ENCODE measurements at regions not wholly inside any gene's neighbourhood (a gene's known extent, or its start where the extent isn't known, plus 50 kb on each side); places are given as distances from the start of the nearest gene placed in this dataset.

DNA sequence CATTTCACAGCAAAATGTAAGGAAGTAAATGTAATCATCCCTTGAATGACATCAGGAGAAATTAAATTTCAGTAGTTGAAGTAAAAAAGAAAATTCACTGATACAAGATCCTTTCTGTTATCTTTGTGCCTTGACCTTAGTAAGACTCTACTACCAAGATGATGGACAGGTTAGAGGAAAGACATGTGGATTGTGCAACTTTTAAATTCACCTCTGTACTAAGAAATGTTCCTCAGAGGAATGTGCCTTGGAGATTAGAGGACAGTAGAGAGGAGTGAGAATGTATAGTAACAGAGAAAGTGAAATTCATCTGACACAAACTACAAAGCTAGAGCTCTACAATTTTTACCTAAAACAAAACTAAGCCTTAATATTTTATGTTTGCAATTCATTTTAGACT lies 375.3 kb downstream of the PLOD2 start:
- DNase-seq, result no peak

DNA sequence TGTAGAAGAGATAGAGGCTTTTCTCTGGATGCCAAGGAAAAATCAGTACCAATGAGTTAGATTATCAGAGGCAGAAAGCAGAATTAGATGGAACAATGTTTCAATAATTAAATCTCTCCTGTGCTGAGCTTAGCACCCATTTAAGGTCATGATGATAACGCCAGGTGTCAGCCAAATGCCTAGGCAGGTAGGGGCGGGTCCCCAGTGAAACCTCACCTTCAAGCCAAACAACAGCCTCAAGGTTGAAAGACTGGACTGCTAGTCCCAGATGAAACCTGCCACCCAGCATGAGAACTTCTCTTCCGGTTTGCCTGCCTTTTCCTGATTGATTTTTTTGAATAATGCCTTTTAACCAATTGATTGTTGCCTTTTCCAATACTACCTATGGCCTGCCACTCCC lies 363.0 kb downstream of the PLOD2 start:
- DNase-seq, result no peak

DNA sequence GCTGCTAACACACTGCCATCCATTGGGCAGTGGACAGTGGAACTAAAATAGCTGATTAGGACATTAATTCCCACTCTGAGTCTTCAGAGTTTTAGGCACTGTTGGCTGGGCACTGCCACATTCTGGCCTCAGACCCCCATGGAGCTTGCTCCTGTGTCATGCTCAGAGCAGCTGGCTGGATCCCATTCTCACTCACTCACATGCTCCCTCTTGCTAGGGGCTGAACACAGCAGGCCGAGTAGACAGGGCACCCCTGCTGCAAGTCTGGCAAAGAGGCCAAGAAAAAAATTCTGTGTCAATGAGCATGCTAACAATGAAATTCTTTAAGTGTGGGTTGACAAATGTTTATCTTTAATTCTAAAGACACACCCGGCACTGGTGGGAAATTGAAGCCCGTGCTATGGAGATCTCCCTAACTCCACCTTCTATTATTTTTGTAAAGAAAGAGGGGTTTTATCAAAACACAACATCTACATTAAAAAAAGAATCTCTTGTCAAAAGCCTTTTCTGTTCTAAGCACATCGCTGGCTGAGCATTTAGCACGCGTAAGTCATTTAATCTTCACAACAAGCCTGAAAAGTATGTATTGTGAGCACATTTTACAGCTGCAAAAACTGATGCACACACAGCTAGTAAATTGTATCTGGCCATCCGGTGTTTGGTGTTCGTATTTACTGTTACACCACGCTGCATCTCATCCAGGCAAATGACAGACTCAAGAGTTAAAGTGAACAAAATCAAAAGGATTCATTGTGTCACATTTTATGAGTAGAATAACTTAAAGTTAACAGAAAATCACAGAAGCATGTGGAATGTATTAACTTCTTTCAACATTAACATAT lies 362.1 kb downstream of the PLOD2 start:
- no peak for DNase-seq

DNA sequence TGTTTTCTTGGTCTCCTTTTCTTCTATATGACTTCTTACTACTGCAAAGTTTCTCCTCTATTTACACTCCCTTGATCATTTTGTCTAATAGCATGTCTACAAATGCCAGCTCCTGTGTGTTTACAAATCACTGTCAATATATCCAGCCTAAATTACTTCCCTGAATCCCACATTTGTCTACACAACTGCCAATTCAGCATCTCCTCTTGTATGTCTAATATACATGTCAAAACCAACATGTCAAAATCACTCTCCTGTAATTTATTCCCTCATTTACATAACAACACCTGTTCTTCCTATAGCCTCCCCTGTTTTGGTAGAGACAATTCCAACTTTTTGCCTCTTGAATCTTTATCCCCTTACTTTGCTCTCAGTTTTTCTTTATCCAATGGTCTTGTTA lies 359.3 kb downstream of the PLOD2 start:
- DNase-seq, result no peak

DNA sequence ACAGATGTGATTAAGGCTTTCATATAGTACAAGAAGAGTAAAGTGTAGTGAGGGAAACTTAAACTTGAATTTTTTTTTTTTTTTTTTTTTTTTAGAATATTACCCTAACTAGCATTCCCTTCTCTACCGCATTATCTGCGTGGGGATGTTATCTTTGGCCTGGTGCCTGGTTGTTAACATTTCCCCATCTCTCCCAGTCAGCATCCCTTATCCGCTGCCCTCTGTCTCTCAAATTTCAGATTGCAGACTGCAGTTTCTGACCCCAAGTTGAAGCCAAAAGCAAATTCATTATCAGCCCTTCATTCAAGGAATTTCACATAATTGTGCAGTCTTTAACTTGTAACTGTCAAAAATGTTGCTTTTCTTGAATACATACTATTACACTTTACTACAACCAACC lies 353.0 kb downstream of the PLOD2 start:
- DNase-seq, result no peak

DNA sequence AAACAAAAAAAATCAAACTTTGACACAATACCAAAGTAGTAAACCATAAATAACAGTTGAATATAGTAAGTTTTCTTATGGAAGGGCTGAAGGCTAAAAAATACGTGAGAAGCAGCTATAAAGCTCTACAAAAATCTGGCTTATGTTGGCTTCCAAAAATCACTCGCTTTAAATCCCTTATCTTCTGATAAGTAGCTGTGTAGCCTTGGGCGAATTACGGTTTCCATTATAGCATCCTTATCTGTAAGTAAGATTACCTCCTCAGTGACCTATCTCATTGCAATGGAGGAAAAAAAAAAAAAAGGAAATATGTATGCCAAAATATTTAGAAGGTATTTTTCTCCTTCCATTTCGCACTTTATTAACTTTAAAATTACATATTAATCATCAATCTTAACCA lies 348.6 kb downstream of the PLOD2 start:
- DNase-seq, result no peak

DNA sequence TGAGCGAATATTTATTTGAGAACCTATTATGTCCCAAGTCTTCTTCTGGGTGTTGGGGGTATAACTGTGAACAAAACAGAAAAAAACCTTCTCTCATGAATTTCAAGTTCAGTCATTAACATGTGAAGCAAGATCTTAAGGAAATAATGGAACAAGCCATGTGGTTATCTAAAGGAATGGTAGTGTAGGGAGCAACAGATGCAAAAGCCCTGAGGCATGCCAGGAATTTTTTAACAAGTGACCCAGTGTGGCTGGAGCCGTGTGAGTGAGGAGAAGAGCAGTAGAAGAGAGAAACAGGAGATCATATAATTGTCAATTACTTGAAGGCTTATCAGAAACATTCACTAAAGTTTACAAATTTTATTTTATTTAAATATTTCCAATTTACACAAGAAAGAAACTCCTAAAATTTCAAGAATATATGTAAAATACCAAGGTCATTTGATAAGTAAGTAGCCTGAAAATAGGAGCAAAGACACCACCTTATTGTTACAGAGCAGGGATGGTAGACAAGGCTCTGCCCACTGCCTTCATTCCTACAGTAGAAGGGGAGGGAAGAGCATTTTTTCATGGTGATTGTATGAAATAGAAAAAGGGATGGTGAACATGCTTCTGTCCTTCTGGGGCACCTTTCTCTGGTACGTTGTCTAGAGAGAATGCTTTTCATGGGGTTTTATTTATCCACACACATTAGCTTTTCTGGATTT lies 345.1 kb downstream of the PLOD2 start:
- no peak for DNase-seq

DNA sequence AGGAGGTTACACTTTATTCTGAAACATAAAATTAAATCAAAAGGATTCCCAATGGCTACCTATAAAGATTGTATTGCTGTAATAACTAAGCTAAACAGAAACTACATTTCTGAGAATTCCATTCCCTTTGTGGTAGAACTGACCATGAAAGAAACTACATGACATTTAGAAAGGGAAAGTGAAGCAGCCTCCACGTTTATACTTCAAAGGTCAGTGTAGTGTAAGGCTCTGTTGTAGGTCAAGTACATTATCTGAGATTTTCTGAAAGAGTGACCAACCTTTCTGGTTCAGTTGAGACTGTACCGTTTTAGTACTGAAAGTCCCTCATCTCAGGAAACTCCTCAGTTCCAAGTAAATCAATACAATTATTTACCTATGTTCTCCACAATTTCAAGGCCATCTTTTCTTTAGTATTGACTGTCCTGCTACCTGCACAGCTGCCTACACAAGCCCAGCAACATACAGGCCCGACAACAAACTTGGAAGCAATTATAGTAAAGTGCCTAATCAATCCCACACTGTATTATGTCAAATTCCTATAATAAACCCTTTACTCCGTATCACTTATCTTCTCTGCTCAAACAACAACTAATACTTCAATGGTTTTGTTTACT lies 343.0 kb downstream of the PLOD2 start:
- DNase-seq, result no peak

DNA sequence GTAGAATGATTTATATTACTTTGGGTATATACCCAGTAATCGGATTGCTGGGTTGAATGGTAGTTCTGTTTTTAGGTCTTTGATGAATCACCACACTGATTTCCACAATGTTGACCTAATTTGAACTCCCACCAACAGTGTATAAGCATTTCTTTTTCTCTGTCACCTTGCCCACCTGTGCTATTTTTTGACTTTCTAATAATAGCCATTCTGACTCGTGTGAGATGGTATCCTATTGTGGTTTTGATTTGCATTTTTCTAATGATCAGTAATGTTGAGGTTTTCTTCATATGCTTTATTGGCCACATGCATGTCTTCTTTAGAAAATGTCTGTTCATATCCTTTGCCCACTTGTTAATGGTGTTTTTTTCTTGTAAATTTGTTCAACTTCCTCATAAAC lies 340.8 kb downstream of the PLOD2 start:
- no peak for DNase-seq

DNA sequence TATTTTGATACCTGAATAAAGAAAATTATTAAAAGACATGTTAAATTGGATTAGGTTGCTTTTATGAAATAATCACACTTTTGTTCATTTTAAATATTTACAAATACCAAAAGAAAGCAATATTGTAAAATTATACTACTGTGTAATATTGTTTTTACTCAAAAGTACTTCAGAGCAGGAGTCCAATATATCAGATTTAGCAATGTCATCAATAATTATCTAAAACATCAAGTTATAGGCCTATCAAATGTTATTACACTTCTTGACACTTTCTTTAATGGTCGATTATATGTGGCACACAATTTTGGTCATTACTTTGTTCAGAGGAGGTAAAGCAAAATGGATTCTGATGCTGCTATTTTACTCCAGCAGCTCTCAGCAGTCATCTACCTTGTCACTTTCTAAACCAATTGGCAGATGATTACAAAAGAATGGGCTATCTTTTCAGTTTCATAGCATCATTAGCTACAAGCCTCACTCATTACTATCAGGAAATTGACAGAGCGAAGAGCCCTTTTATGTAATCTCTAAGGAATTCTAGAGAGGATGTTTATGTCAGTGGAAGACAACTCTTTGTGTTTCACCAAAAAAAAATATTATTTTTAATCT lies 318.6 kb downstream of the PLOD2 start:
- DNase-seq, result no peak

DNA sequence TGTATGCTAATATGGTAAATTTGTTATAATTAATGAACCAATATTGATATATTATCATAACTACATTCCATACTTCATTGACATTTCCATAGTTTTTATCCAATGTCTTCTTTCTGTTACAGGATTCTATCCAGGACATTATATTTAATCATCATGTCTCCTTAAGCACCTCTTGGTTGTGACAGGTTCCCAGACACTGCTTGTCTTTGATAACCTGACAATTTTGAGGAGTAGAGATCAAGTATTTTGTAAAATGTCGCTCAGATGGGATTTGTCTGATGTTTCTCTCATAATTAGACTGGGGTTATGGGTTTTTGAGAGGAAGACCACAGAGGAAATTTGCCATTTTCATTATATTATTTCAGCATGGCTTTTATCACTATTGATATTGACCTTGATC lies 317.4 kb downstream of the PLOD2 start:
- DNase-seq, result no peak

DNA sequence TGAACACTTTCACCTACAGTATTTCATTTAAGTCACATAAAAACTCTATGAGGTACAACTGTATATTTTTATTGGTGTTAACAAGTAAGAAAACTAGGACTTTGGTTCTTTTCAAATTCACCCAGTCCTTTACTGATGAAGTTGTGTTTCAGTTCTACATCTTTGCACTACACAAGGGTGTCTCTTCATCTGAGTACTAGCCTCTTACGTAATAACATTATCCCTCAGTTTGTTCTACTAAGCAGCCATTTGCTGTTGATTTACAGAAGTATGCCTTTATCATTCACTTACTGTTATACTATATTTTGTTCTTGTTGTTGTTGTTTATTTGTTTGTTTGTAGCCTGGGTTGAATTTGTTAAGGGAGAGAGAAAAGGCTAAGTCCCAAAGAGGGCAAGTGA lies 311.9 kb downstream of the PLOD2 start:
- DNase-seq, result no peak

DNA sequence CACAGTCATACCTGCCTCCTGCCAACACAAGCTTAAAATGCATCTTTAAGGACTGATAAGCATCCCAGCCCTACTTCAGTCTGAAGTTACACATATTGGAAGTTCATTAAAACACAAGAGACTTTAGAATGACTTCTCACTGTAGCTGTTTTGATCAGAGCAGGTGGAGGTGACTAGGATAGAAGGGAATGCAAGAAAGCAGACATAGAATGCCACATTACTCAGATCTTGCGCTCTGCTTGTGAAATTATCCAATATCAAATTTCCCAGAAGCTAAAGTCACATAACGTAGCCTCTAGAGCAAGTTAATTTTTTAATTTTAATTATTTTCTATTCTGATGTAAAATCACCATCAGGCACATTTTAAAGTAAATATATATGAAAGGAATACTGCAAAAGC lies 306.5 kb downstream of the PLOD2 start:
- DNase-seq, result no peak

DNA sequence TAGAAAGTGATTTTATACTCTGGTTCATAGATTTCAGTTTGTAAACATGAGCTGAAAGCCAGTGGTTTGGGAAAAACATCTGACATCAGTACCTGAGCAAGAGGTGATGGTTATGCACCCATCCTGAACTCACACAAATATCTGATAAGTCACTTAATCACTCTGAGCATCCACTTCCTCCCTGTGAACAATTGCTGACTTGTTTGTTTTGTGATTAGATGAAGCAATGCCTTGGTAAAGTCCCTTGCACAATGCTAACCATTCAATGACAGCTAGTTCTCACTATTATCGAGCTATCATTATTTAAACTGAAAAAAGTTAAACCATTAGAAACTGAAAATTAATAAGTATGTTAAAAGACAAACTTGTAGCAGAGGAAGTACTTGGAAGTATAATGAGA lies 303.0 kb downstream of the PLOD2 start:
- DNase-seq, result no peak

DNA sequence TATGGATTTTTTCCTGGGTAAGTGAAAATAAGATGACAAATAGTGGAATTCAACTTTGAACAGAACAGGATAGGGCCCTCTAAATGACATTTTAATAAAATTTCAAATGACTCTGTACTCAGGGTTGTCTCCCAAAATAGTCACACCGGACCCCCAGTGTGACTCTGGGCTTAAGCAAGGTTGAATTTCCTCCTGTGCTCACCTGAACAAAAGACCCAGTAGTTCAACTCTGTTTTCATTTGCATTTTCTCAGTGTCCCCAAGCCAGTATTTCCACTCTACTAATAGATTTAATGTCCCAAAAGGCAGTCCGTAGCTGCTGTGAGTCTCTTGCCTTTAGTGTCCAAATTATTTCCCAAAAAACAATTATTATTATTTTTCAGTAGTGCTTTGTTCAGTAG lies 296.6 kb downstream of the PLOD2 start:
- DNase-seq, result no peak

DNA sequence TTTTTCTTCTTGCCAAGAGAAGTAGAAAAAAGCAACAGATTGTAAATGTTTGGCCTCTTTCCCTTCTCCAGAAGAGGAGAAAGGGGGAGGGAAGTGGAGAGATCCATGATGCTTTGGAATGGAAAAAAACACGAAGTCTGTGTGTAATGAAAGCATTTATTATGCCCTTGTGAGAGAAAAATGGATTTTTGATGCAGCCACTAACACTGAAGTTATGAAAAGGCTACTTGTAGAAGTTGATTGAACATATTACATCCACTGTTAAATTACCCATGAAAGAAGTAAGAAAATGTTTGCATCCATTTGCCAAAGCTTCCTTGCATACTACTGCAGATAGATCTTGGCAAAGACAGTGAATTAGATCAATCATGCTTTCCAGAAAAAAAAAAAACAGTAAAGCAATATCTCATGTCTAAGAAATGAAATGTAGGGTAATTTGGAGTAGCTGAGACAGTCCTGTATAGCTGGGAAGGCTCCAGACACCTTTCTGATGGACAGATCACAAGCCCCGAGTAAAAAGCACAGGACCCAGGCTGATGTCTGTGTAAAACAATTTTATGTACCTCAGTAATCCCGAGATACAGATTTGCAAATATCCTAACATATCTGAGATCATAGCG lies 295.5 kb downstream of the PLOD2 start:
- no peak for DNase-seq

DNA sequence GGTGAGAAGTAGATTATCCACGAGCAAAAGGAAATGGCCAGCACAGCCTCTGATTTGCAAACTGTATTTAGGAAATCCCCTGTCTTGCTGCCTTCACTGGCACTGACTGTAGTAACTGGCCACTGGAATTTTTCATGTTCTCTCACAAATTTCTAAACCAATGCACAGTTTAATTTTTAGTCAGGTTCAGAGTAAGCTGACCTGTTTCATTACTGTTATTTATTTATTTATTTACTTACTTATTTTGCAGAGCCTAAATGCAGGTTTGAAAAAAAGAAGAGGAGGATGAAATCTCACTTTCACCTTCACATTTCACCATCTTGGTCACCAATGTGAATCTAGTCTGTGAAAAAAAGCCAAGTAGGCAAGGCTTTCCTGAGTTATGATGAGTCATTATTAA lies 291.0 kb downstream of the PLOD2 start:
- DNase-seq, result no peak

DNA sequence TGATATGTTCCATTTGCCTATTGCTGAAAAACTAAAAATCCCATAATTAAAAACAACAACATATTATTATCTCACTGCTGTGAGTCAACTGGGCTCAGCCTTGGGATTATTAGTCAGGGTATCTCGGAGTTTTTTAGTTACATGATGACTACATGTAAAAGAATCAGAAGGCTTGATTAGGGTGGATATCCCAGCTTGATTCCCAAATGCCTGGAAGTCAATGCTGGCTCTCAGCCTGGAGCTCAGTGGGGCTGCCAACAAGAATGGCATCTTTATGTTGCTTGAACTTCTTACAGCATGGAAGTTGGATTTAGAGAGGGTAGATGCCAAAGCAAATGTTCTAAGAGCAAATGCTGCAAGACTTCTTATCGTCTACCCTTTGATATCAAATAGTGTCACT lies 278.5 kb downstream of the PLOD2 start:
- no peak for DNase-seq

DNA sequence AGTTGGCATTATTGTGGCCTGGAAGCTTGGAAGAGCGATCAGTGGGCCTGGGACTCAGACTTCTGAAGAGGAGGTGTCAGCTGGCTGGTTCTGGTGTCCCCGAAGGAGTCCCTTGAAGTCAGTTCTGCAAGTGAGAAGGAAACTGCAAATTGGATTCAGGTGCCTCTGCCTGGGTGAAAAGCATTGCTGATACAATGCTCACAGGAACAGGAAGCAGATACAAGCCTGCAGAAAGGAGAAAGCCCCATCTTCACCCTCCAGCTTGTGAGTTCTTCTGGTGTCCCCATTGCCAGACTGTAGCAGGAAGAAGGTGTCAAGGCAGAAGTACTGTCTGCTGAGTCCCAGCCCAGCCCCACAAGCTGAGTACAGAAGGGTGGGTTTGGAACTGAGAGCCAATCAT lies 271.3 kb downstream of the PLOD2 start:
- DNase-seq, result no peak

DNA sequence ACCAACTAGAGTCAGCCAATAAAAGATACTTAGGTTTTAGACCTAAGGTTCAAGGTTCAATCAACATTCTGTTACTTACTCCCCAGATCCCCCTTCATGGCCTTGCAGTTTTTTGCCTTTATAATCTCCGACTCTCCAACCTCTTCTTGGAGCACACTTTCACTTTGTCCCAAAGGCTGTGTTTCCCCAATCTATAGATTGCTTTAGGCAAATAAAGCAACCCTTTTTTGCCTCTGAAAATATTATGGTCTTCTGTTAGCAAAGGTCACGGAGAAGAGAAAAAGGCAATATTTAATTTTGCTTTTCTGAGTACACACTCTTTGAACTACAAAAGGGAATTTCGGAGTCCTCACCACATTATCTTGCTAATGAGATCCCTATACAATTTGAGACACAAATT lies 268.1 kb downstream of the PLOD2 start:
- no peak for DNase-seq

DNA sequence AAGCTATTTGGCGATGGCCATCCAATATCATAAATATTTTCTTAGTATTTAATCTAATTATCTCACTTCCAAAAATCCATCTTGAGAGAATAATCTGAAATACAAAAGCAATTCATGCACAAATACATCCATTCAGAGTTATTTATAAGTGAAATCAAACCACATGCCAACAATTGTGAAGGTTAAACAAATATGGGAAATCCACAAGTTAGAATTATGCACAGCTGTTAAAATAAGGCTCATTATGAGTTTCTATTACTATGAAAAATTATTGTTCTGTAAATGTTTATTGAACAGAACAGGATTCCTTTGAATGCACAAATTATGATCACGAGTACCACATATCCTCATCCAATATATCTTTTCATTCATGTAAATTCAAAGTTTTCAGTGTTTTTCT lies 267.7 kb downstream of the PLOD2 start:
- DNase-seq, result no peak

DNA sequence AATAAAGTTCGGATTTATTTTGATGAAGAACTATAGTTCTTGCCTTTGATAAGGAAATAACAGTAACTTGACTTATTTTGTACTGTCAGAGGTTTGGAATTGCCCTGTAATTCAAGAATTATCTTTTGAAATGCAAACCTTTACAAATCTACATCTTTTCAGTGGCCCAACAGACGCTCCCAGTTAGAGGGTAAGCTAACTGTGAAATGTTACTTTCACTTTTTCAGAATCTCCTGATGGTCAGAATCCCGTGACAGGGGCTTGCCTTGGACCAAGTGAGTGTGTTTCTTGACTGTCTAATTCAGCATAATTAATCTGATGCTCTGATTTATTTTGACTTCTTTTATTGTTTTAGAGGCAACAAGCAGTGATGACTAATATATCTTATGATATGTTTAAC lies 262.5 kb downstream of the PLOD2 start:
- DNase-seq, result no peak

DNA sequence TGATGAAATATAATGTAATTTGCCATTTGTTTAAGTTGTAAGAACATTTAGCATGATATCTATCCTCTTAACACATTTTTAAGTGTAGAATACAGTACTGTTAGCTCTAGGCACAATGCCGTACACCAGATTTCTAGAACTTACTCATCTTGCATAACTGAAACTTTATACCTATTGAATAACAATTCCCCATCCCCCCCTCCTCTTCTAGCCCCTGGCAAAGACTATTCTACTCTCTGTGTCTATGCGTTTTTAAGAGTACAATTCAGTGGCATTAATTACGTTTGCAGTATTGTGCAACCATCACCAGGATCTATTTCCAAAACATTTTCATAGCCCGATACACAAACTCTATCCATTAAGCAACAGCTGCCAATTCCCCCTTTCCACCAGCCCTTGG lies 261.7 kb downstream of the PLOD2 start:
- no peak for DNase-seq
